Suppressor macrophage treated with lipopolysaccharide for 1 hour (primary cell): ENCODE measurements at regions not wholly inside any gene's neighbourhood (a gene's known extent, or its start where the extent isn't known, plus 50 kb on each side); places are given as distances from the start of the nearest gene placed in this dataset.
"Not testable (repeated sequence)": the region's sequence is repeated elsewhere in the genome, so short reads cannot be mapped to it uniquely, and the experiment has no call there.

ENCODE experiments used
- DNase-seq, 3 donors: peaks; one replicate each; pipeline ENCODE4 v3.0.0-alpha.2; 2020 to 2022

- DNase-seq = no peak
Measured at GRCh38 chr7:80346704-80347103, 165.2 kb downstream of the GNAT3 start.

GRCh38 chr7:80335511-80336231 lies 176.2 kb downstream of the GNAT3 start:
- no peak for DNase-seq

GRCh38 chr7:80334908-80335307 lies 177.0 kb downstream of the GNAT3 start:
- DNase-seq = no peak

GRCh38 chr7:80334196-80334595 lies 177.7 kb downstream of the GNAT3 start:
- DNase-seq = no peak

GRCh38 chr7:80333040-80333439 lies 178.8 kb downstream of the GNAT3 start:
- DNase-seq = no peak

GRCh38 chr7:80330434-80330833 lies 181.4 kb downstream of the GNAT3 start:
- DNase-seq = no peak

- no peak for DNase-seq
Measured at GRCh38 chr7:80324032-80324431, 187.8 kb downstream of the GNAT3 start.

GRCh38 chr7:80319461-80319860 lies 184.8 kb downstream of the GNAI1 start:
- no peak for DNase-seq

- no peak for DNase-seq
Measured at GRCh38 chr7:80318081-80318480, 183.4 kb downstream of the GNAI1 start.

GRCh38 chr7:80316811-80317210 lies 182.2 kb downstream of the GNAI1 start:
- no peak for DNase-seq

- no peak for DNase-seq
Measured at GRCh38 chr7:80313716-80314115, 179.1 kb downstream of the GNAI1 start.

- DNase-seq = no peak
Measured at GRCh38 chr7:80313067-80313626, 178.5 kb downstream of the GNAI1 start.

- no peak for DNase-seq
Measured at GRCh38 chr7:80312139-80312661, 177.6 kb downstream of the GNAI1 start.

- DNase-seq = no peak
Measured at GRCh38 chr7:80311313-80311712, 176.7 kb downstream of the GNAI1 start.

GRCh38 chr7:80309971-80310549 lies 175.4 kb downstream of the GNAI1 start:
- DNase-seq = no peak

- no peak for DNase-seq
Measured at GRCh38 chr7:80309377-80309776, 174.7 kb downstream of the GNAI1 start.

GRCh38 chr7:80307227-80307856 lies 172.7 kb downstream of the GNAI1 start:
- no peak for DNase-seq

GRCh38 chr7:80303315-80303714 lies 168.7 kb downstream of the GNAI1 start:
- no peak for DNase-seq

GRCh38 chr7:80302636-80303035 lies 168.0 kb downstream of the GNAI1 start:
- no peak for DNase-seq

- DNase-seq = no peak
Measured at GRCh38 chr7:80302078-80302477, 167.4 kb downstream of the GNAI1 start.

GRCh38 chr7:80298201-80298600 lies 163.6 kb downstream of the GNAI1 start:
- DNase-seq = no peak

GRCh38 chr7:80294346-80294745 lies 159.7 kb downstream of the GNAI1 start:
- no peak for DNase-seq

- not testable (repeated sequence) for DNase-seq
Measured at GRCh38 chr7:80292634-80293033, 158.0 kb downstream of the GNAI1 start.
